Esophagus muscularis mucosa (tissue), 4 donors: ENCODE measurements at regions not wholly inside any gene's neighbourhood (a gene's known extent, or its start where the extent isn't known, plus 50 kb on each side); places are given as distances from the start of the nearest gene placed in this dataset.

Source experiments
- DNase-seq: peaks from one replicate; pipeline ENCODE4 v3.0.0-alpha.2; 2017; ENCODE audit errors: extremely low spot score
- H3K27ac ChIP-seq, 4 donors: fragments of 200-600 bp; sonication (generic); replicated peaks in 1 of 4; 1 replicate in 3 of 4; 2 replicates in 1 of 4; pipeline ENCODE4 v1.5.1; 2016 to 2019; ENCODE audit warnings: mild to moderate bottlenecking in 1 of 4
- H3K27me3 ChIP-seq, 4 donors: fragments of 200-600 bp; sonication (generic); one replicate each; pipeline versions ENCODE4 v1.5.1 to v1.6.0; 2016 to 2019
- H3K36me3 ChIP-seq, 4 donors: fragments of 200-600 bp; sonication (generic); one replicate each; pipeline ENCODE4 v1.5.1; 2016 to 2019
- H3K4me1 ChIP-seq, 4 donors: fragments of 200-600 bp; sonication (generic); one replicate each; pipeline ENCODE4 v1.5.1; 2016 to 2019
- H3K4me3 ChIP-seq, 4 donors: fragments of 200-600 bp; sonication (generic); 1 replicate in 2 of 4; 2 replicates in 2 of 4; pipeline ENCODE4 v1.5.1; 2016 to 2019; ENCODE audit warnings: mild to moderate bottlenecking in 4 of 4, moderate library complexity in 1 of 4
- H3K9me3 ChIP-seq, 4 donors: fragments of 200-600 bp; sonication (generic); 1 replicate in 3 of 4; 2 replicates in 1 of 4; pipeline ENCODE4 v1.5.1; 2016 to 2019
- CTCF ChIP-seq, 3 experiments: fragments of 200-600 bp in 2 of 3; fragments of 450-650 bp in 1 of 3; sonication (generic) in 2 of 3; IDR thresholded peaks; one replicate each; pipeline ENCODE4 v1.5.1; 2017 to 2019; ENCODE audit warnings: antibody characterized with exemption in 3 of 3, mild to moderate bottlenecking in 2 of 3, moderate library complexity in 1 of 3
- EP300 ChIP-seq: sonication (generic); formaldehyde crosslinking; IDR thresholded peaks from one replicate; pipeline ENCODE4 v1.6.1; 2017; ENCODE audit warnings: antibody characterized with exemption
- POLR2A ChIP-seq: fragments of 450-650 bp; IDR thresholded peaks from one replicate; pipeline ENCODE4 v1.6.1; 2017; ENCODE audit warnings: antibody characterized with exemption, moderate library complexity, mild to moderate bottlenecking, low read depth
- POLR2AphosphoS5 ChIP-seq, 2 donors: sonication (generic); formaldehyde crosslinking; IDR thresholded peaks; one replicate each; pipeline ENCODE4 v1.6.1; 2017; ENCODE audit warnings: antibody characterized with exemption in 2 of 2
- WGBS: methylation state at CpG from one replicate; pipeline ENCODE4 v1.1.5; 2018; 5-methylcytosine and 5-hydroxymethylcytosine counted together
- intact Hi-C: fragments of 100-400 bp; cut with DNase I; formaldehyde crosslinking; loops from one replicate; pipeline ENCODE4 v1.15.1; 2023

- no peak for TF ChIP-seq CTCF (IDR thresholded peaks at IDR 0.05)
- no peak for TF ChIP-seq POLR2A
- intact Hi-C loops: no loop called here
- Histone ChIP-seq H3K27ac (no peak overlapping the region), H3K4me3 (no peak overlapping the region), H3K4me1 (peaks cover 3 to 8% (median 6%) of the 10 kb centered on the region in 4 donors), H3K27me3 (no peaks in the 10 kb centered on the region), H3K36me3 (no peaks in the 10 kb centered on the region), H3K9me3 (peaks cover 0 to 6% (median 0%) of the 10 kb centered on the region in 4 donors)
- no peak for DNase-seq
Observed at GRCh38 chr5:143687604-143688003, 124.4 kb upstream of the HMHB1 start.

- no peak for DNase-seq
- Histone ChIP-seq H3K4me3 (no peak overlapping the region), H3K9me3 (peaks cover 0 to 6% (median 0%) of the 10 kb centered on the region in 4 donors), H3K36me3 (no peaks in the 10 kb centered on the region), H3K4me1 (peaks cover 14 to 19% (median 14%) of the 10 kb centered on the region in 4 donors), H3K27ac (no peak overlapping the region), H3K27me3 (no peaks in the 10 kb centered on the region)
- intact Hi-C loops: no loop called here
- 86% methylated on average over 2 of the region's 2 CpGs for WGBS
- TF ChIP-seq EP300: no peak
Observed at GRCh38 chr5:143685246-143685815, 126.6 kb upstream of the HMHB1 start.

- Histone ChIP-seq H3K4me1 (peaks cover 14 to 19% (median 14%) of the 10 kb centered on the region in 4 donors), H3K9me3 (no peaks in the 10 kb centered on the region), H3K27ac (no peak overlapping the region), H3K4me3 (no peak overlapping the region), H3K27me3 (no peaks in the 10 kb centered on the region), H3K36me3 (no peaks in the 10 kb centered on the region)
- intact Hi-C loops: no loop called here
- TF ChIP-seq EP300 (no peak), POLR2AphosphoS5 (IDR thresholded peaks at IDR 0.05) (no peak)
- 86% methylated on average over 1 of the region's 1 CpG for WGBS
- DNase-seq: no peak
Observed at GRCh38 chr5:143683459-143683858, 128.5 kb upstream of the HMHB1 start.

GRCh38 chr5:143682929-143683386 is 129.0 kb upstream of the HMHB1 start:
- no peaks in the 10 kb centered on the region for H3K27me3 ChIP-seq
- no peak overlapping the region for H3K4me3 ChIP-seq
- H3K4me1 ChIP-seq: peaks cover 14 to 19% (median 14%) of the 10 kb centered on the region in 4 donors
- no peak overlapping the region for H3K27ac ChIP-seq
- no peak for TF ChIP-seq POLR2A
- no peak for TF ChIP-seq POLR2AphosphoS5 (IDR thresholded peaks at IDR 0.05)
- no peak for TF ChIP-seq EP300
- no peak for TF ChIP-seq CTCF (IDR thresholded peaks at IDR 0.05)
- no peaks in the 10 kb centered on the region for H3K9me3 ChIP-seq
- no peak for DNase-seq
- WGBS: 59% methylated on average over 3 of the region's 3 CpGs
- intact Hi-C loops: no loop called here
- H3K36me3 ChIP-seq: no peaks in the 10 kb centered on the region

GRCh38 chr5:143682246-143682905 is 129.6 kb upstream of the HMHB1 start:
- intact Hi-C loops: no loop called here
- DNase-seq: no peak
- TF ChIP-seq POLR2A: no peak
- no peak for TF ChIP-seq CTCF (IDR thresholded peaks at IDR 0.05)
- no peak for TF ChIP-seq EP300
- no peak for TF ChIP-seq POLR2AphosphoS5 (IDR thresholded peaks at IDR 0.05)
- no peak overlapping the region for H3K27ac ChIP-seq
- no peak overlapping the region for H3K4me3 ChIP-seq
- H3K27me3 ChIP-seq: no peaks in the 10 kb centered on the region
- no peaks in the 10 kb centered on the region for H3K9me3 ChIP-seq
- peaks cover 14 to 19% (median 16%) of the 10 kb centered on the region in 4 donors for H3K4me1 ChIP-seq
- 17% methylated on average over 2 of the region's 2 CpGs for WGBS
- H3K36me3 ChIP-seq: no peaks in the 10 kb centered on the region
